Endothelial cell of umbilical vein (primary cell): ENCODE measurements at regions not wholly inside any gene's neighbourhood (a gene's known extent, or its start where the extent isn't known, plus 50 kb on each side); places are given as distances from the start of the nearest gene placed in this dataset.

ENCODE experiments used
- BruUV-seq: library from RNA; stranded (reverse); fragments of 400-500 nt; replicated peaks from 2 replicates; lab custom pipeline; 2021; lab: Mats Ljungman, UMichigan
- CTCF ChIA-PET: fragments of 300-600, 350-600 bp; sonication (Branson Sonifier 250); formaldehyde crosslinking; loops from one replicate; lab custom pipeline; 2021; ENCODE audit warnings: antibody characterized with exemption, inconsistent platforms; lab: Charles Lee
- POLR2A ChIA-PET: fragments of 300-600, 350-600 bp; sonication (Branson Sonifier 250); formaldehyde crosslinking; loops from one replicate; lab custom pipeline; 2021; ENCODE audit warnings: antibody characterized with exemption, inconsistent platforms; lab: Charles Lee
- DNase-seq: peaks from one replicate; pipeline ENCODE4 v3.0.0-alpha.2; 2011; ENCODE audit warnings: low read depth, low spot score
- FAIRE-seq: peaks from 2 replicates; lab custom pipeline; 2011; peaks lifted over from hg19 to GRCh38; lab: Jason Lieb, UNC
- H2AFZ ChIP-seq: 2 replicates; pipeline ENCODE4 v1.6.0; 2012; ENCODE audit warnings: low read depth, low read length, control low read depth, inconsistent platforms
- H3K27ac ChIP-seq: 2 replicates; pipeline ENCODE4 v1.5.1; 2011; ENCODE audit warnings: low read depth, mild to moderate bottlenecking, control low read depth, low read length, moderate library complexity; ENCODE audit not compliant: insufficient read depth
- H3K27me3 ChIP-seq, 2 experiments: 2 replicates each; pipeline versions ENCODE4 v1.6.0 to v1.6.1; 2011; ENCODE audit warnings: low read length in 2 of 2, mixed read lengths in 1 of 2; ENCODE audit not compliant: control insufficient read depth in 2 of 2, insufficient read depth in 2 of 2
- H3K36me3 ChIP-seq, 2 experiments: 2 replicates in 1 of 2; 3 replicates in 1 of 2; pipeline ENCODE4 v1.5.1; 2011; ENCODE audit warnings: low read length in 2 of 2, mild to moderate bottlenecking in 1 of 2, moderate library complexity in 1 of 2; ENCODE audit not compliant: control insufficient read depth in 2 of 2, insufficient read depth in 2 of 2; ENCODE audit errors: extremely low read depth in 1 of 2
- H3K4me1 ChIP-seq: 3 replicates; pipeline ENCODE4 v1.5.1; 2011; ENCODE audit warnings: mild to moderate bottlenecking, low read length; ENCODE audit not compliant: control insufficient read depth, insufficient read depth; ENCODE audit errors: extremely low read depth
- H3K4me2 ChIP-seq: 2 replicates; pipeline ENCODE4 v1.6.1; 2011; ENCODE audit warnings: low read length, control low read depth, mixed read lengths; ENCODE audit not compliant: insufficient read depth
- H3K4me3 ChIP-seq, 3 experiments: fragments of 200-600 bp in 1 of 3; sonication (generic), shearing (Covaris generic) in 1 of 3; replicated peaks in 1 of 3; 2 replicates each; pipeline ENCODE4 v1.5.1; 2011 to 2016; ENCODE audit warnings: control low read depth in 3 of 3, low read length in 3 of 3, mild to moderate bottlenecking in 2 of 3, inconsistent platforms in 1 of 3, low read depth in 1 of 3, moderate library complexity in 1 of 3; ENCODE audit not compliant: insufficient read depth in 1 of 3
- H3K79me2 ChIP-seq: 2 replicates; pipeline ENCODE4 v1.6.0; 2012; ENCODE audit warnings: low read length, inconsistent platforms; ENCODE audit not compliant: control insufficient read depth, insufficient read depth
- H3K9ac ChIP-seq: replicated peaks from 2 replicates; pipeline ENCODE3; 2011; ENCODE audit warnings: low read length, control low read depth; ENCODE audit not compliant: insufficient read depth; ENCODE audit errors: extremely low read depth
- H3K9me1 ChIP-seq: replicated peaks from 3 replicates; pipeline ENCODE4 v1.6.0; 2011; ENCODE audit warnings: mild to moderate bottlenecking, low read length; ENCODE audit not compliant: control insufficient read depth, insufficient read depth; ENCODE audit errors: extremely low read depth
- H3K9me3 ChIP-seq: replicated peaks from 2 replicates; pipeline ENCODE4 v1.5.1; 2012; ENCODE audit warnings: low read length, inconsistent platforms; ENCODE audit not compliant: control insufficient read depth, insufficient read depth
- H4K20me1 ChIP-seq: replicated peaks from 2 replicates; pipeline ENCODE3; 2011; ENCODE audit warnings: mild to moderate bottlenecking, low read length; ENCODE audit not compliant: control insufficient read depth, insufficient read depth; ENCODE audit errors: extremely low read depth
- CTCF ChIP-seq, 2 donors: IDR thresholded peaks; 1 replicate in 1 of 2; 2 replicates in 1 of 2; pipeline ENCODE4 v1.5.1; 2011; ENCODE audit warnings: low read length in 2 of 2, mild to moderate bottlenecking in 2 of 2, moderate library complexity in 2 of 2, control low read depth in 1 of 2, inconsistent platforms in 1 of 2, low read depth in 1 of 2; ENCODE audit not compliant: insufficient read depth in 1 of 2; ENCODE audit errors: extremely low read depth in 1 of 2
- EZH2 ChIP-seq: IDR thresholded peaks from 2 replicates; pipeline ENCODE4 v1.6.1; 2012; ENCODE audit warnings: borderline replicate concordance, low read depth, mild to moderate bottlenecking, moderate library complexity, low read length, inconsistent platforms; ENCODE audit not compliant: severe bottlenecking
- FOS ChIP-seq: IDR thresholded peaks from 2 replicates; pipeline ENCODE4 v1.6.1; 2011; ENCODE audit warnings: mild to moderate bottlenecking, low read length, moderate library complexity, borderline replicate concordance; ENCODE audit not compliant: insufficient read depth
- GATA2 ChIP-seq: IDR thresholded peaks from 2 replicates; pipeline ENCODE4 v1.7.0; 2011; ENCODE audit warnings: low read depth, mild to moderate bottlenecking, moderate library complexity, mixed read lengths, low read length; ENCODE audit not compliant: insufficient read length, insufficient read depth
- JUN ChIP-seq: IDR thresholded peaks from 2 replicates; pipeline ENCODE4 v1.6.1; 2011; ENCODE audit warnings: borderline replicate concordance, low read depth; ENCODE audit not compliant: insufficient read length, insufficient read depth
- MAX ChIP-seq: IDR thresholded peaks from 2 replicates; pipeline ENCODE4 v1.6.1; 2011; ENCODE audit not compliant: insufficient read depth, insufficient read length
- MYC ChIP-seq: IDR thresholded peaks from one replicate; pipeline ENCODE4 v1.6.1; 2011; ENCODE audit warnings: mild to moderate bottlenecking, low read depth, low read length
- POLR2A ChIP-seq: IDR thresholded peaks from 2 replicates; pipeline ENCODE4 v1.6.1; 2012; ENCODE audit warnings: low read depth, mild to moderate bottlenecking, control low read depth, low read length
- POLR2AphosphoS5 ChIP-seq: IDR thresholded peaks from 2 replicates; pipeline ENCODE4 v1.6.1; 2012; ENCODE audit warnings: low read depth, mild to moderate bottlenecking, control low read depth, low read length, moderate library complexity; ENCODE audit not compliant: insufficient read depth
- dilution Hi-C: fragments of 300-500 bp; cut with MboI; formaldehyde crosslinking; loops from one replicate; pipeline ENCODE4 v1.15.0; 2019; ENCODE audit warnings: low sequenced_read_pairs; ENCODE audit not compliant: extremely low pct_ligation_motif_present
- intact Hi-C: fragments of 100-400 bp; cut with micrococcal nuclease; formaldehyde crosslinking; loops from one replicate; pipeline ENCODE4 v1.10.0; 2022

DNA sequence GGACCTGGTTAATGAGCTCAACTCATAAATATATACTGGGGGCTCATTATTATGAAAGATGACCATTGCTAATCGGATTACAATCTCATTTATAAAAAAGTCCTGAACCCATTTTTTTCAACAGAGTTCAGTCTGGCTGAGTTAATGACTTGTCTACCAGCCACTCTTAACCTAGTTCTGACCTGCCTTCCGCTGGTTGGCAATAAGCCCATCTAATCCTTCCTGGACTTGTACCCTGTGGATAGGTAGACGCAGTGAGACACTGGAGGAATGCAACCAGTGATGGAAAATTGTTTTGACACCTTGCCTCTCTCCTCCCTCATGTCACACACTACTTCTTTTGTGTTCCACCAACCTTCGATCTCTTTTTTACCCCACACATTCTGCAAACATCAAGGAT is 279.9 kb downstream of the FOXO1 start:
- no peaks in the 10 kb centered on the region for H3K9me1 ChIP-seq
- ChIA-PET POLR2A (no interaction called here), CTCF (interaction anchor here (1.1 kb wide), 1 partner anchor 16 kb away, joined by 4 read pairs; no protein-coding TSS in a partner anchor)
- H3K4me2 ChIP-seq = no peak overlapping the region
- no peaks in the 10 kb centered on the region for H3K36me3 ChIP-seq
- no peak overlapping the region for H3K4me3 ChIP-seq
- dilution Hi-C loops = no loop called here
- H4K20me1 ChIP-seq = no peaks in the 10 kb centered on the region
- BruUV-seq = no TSS peak
- no peaks in the 10 kb centered on the region for H3K79me2 ChIP-seq
- FAIRE-seq = no peak
- TF ChIP-seq POLR2AphosphoS5 = no peak
- no peak for TF ChIP-seq MAX
- no peak for TF ChIP-seq EZH2
- TF ChIP-seq MYC = no peak
- no peak for TF ChIP-seq JUN
- no peak for TF ChIP-seq GATA2
- no peak for TF ChIP-seq POLR2A
- no peak overlapping the region for H2AFZ ChIP-seq
- intact Hi-C loops = no loop called here
- no peak overlapping the region for H3K9ac ChIP-seq
- no peaks in the 10 kb centered on the region for H3K9me3 ChIP-seq
- H3K27me3 ChIP-seq = no peaks in the 10 kb centered on the region
- H3K4me1 ChIP-seq = no peaks in the 10 kb centered on the region
- H3K27ac ChIP-seq = no peak overlapping the region
- DNase-seq = no peak

- Histone ChIP-seq H3K4me1 (no peaks in the 10 kb centered on the region), H3K79me2 (no peaks in the 10 kb centered on the region), H3K27me3 (no peaks in the 10 kb centered on the region), H3K9me3 (no peaks in the 10 kb centered on the region), H4K20me1 (no peaks in the 10 kb centered on the region), H2AFZ (no peak overlapping the region), H3K4me2 (no peak overlapping the region), H3K4me3 (no peak overlapping the region), H3K9ac (no peak overlapping the region), H3K9me1 (no peaks in the 10 kb centered on the region), H3K27ac (no peak overlapping the region), H3K36me3 (no peaks in the 10 kb centered on the region)
- FAIRE-seq (no peak), DNase-seq (no peak)
- POLR2A ChIA-PET = no interaction called here
- dilution Hi-C loops (no loop called here), intact Hi-C loops (no loop called here)
- TF ChIP-seq CTCF (IDR thresholded peaks at IDR 0.05; ENCODE audit: extremely low read depth in 1 of 2, insufficient read depth in 1 of 2, low read depth in 1 of 2, low read length in 2 of 2) (no peak), GATA2 (no peak), MYC (no peak), POLR2A (no peak), EZH2 (no peak), POLR2AphosphoS5 (no peak), JUN (no peak), FOS (no peak), MAX (no peak)
- BruUV-seq = no TSS peak
- CTCF ChIA-PET = no interaction called here
Observed at GRCh38 chr13:40387775-40388174, 278.7 kb downstream of the FOXO1 start.
